ENCODE measurements at regions not wholly inside any gene's neighbourhood (a gene's known extent, or its start where the extent isn't known, plus 50 kb on each side); places are given as distances from the start of the nearest gene placed in this dataset.
"Not testable (repeated sequence)": the region's sequence is repeated elsewhere in the genome, so short reads cannot be mapped to it uniquely, and the experiment has no call there.

DNA sequence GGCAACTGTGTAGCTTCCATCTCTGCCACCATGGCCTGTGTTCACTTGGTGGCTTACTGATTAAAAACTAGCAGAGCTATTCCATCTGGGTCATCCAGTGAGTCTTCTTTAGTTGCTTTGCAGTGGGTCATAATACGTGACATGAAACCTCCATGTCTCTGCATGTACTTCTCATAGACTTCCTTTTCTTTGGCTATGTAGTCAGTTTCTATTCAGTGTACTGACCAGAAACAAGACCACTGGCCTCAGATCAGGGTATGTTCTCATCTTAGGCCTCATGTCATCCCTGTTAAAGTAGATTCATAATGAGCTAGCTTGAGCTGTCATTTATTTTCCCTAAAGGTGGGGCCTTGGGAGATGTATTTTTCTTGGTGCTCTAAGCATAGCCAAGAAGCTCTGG, 195.2 kb downstream of the CCNG2 start:
- Histone ChIP-seq H3K27ac (ENCODE audit: extremely low read length, insufficient read depth, low read length) (no peak overlapping the region), H4K20me1 (ENCODE audit: insufficient read depth, low read length) (no peaks in the 10 kb centered on the region), H3K4me3 (replicated peaks in 1 of 3; ENCODE audit: insufficient read depth in 1 of 3, low read depth in 2 of 3, low read length in 3 of 3) (no peak overlapping the region), H3K4me2 (ENCODE audit: low read depth, low read length) (no peak overlapping the region), H3K9me3 (ENCODE audit: low read length) (no peaks in the 10 kb centered on the region), H3K36me3 (replicated peaks in 1 of 2; ENCODE audit: control insufficient read depth in 1 of 2, insufficient read depth in 2 of 2, low read length in 2 of 2) (no peaks in the 10 kb centered on the region), H3K9ac (ENCODE audit: insufficient read depth, low read depth, low read length) (no peak overlapping the region), H3K79me2 (ENCODE audit: insufficient read depth, low read length) (no peaks in the 10 kb centered on the region), H3K27me3 (ENCODE audit: control insufficient read depth in 1 of 2, insufficient read depth in 2 of 2, low read length in 2 of 2) (no peaks in the 10 kb centered on the region), H3K4me1 (ENCODE audit: insufficient read depth, low read length) (peaks cover 9% of the 10 kb centered on the region), H2AFZ (ENCODE audit: low read length) (no peak overlapping the region)
- TF ChIP-seq, protein P1, sequence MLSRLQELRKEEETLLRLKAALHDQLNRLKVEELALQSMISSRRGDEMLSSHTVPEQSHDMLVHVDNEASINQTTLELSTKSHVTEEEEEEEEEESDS (CRISPR knock-in tag; IDR thresholded peaks at IDR 0.05; ENCODE audit: borderline replicate concordance): no peak
- no peak for TF ChIP-seq MTF1 (CRISPR knock-in tag; IDR thresholded peaks at IDR 0.05)
- TF ChIP-seq ZSCAN12 (CRISPR knock-in tag; IDR thresholded peaks at IDR 0.05): no peak
- no peak for TF ChIP-seq PAF1 (CRISPR knock-in tag; IDR thresholded peaks at IDR 0.05)
- no peak for TF ChIP-seq KDM1A (CRISPR knock-in tag; IDR thresholded peaks at IDR 0.05)
- no peak for TF ChIP-seq ZFP62 (CRISPR knock-in tag; IDR thresholded peaks at IDR 0.05)
- no peak for TF ChIP-seq NR2F6 (IDR thresholded peaks at IDR 0.05)
- no peak for TF ChIP-seq NR2F6 (CRISPR knock-in tag; IDR thresholded peaks at IDR 0.05)
- TF ChIP-seq, protein P2, sequence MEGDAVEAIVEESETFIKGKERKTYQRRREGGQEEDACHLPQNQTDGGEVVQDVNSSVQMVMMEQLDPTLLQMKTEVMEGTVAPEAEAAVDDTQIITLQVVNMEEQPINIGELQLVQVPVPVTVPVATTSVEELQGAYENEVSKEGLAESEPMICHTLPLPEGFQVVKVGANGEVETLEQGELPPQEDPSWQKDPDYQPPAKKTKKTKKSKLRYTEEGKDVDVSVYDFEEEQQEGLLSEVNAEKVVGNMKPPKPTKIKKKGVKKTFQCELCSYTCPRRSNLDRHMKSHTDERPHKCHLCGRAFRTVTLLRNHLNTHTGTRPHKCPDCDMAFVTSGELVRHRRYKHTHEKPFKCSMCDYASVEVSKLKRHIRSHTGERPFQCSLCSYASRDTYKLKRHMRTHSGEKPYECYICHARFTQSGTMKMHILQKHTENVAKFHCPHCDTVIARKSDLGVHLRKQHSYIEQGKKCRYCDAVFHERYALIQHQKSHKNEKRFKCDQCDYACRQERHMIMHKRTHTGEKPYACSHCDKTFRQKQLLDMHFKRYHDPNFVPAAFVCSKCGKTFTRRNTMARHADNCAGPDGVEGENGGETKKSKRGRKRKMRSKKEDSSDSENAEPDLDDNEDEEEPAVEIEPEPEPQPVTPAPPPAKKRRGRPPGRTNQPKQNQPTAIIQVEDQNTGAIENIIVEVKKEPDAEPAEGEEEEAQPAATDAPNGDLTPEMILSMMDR (CRISPR knock-in tag; IDR thresholded peaks at IDR 0.05): no peak
- no peak for TF ChIP-seq PITX1 (CRISPR knock-in tag; IDR thresholded peaks at IDR 0.05)
- no peak for TF ChIP-seq GPN1 (CRISPR knock-in tag; IDR thresholded peaks at IDR 0.05; ENCODE audit: borderline replicate concordance)
- no peak for TF ChIP-seq ELF3 (CRISPR knock-in tag; IDR thresholded peaks at IDR 0.05)
- TF ChIP-seq PLRG1 (conservative IDR thresholded peaks at IDR 0.05): no peak
- TF ChIP-seq FOSL1 (CRISPR knock-in tag; IDR thresholded peaks at IDR 0.05; ENCODE audit: borderline replicate concordance): no peak
- no peak for DNase-seq (ENCODE audit: low spot score)
- POLR2A ChIA-PET: no interaction called here
- FAIRE-seq: no peak
- intact Hi-C loops (cut with micrococcal nuclease; ENCODE audit: unreplicated experiment): no loop called here
- no peak for ATAC-seq
- in situ Hi-C loops (cut with HindIII; ENCODE audit: extremely low pct_ligation_motif_present, low pct_unique_long_range_greater_than_20kb): no loop called here
- WGBS (ENCODE audit: low lambda C conversion rate): 62% methylated on average over 1 of the region's 1 CpG
- CTCF ChIA-PET (ENCODE audit: low intra/inter-chr PET ratio, low total read pairs): no interaction called here
- no TSS peak for BruUV-seq (replicated peaks)

DNA sequence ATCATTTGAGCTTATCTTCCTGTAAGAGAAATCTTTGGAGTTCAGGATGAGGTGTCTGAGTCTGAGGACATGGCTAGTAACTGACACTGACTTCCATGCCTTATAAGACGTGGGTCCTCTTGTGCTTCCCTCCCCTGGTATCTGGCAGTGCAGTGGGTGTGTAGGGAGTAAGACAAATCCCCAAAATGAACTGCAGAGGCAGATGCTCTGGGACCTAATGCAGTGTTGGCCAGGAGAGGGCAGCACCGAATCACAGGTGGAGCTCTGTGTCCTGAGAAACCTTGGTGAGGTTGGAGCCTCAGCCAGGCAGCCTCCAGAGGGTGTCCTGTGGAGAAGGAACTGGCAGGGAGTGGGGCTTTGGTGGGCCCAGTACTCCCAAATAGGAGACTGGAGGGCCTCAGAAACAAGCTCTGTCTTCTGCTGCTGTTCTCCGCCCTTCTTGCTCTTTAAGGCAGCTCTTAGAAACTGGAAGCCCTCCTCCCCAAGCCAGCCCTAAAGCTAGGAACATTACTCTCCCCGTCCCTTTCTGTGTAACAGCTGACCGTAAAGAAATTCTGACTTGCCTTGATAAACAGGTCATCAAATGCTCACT, 196.8 kb downstream of the CCNG2 start:
- H3K27ac ChIP-seq (ENCODE audit: extremely low read length, insufficient read depth, low read length); H3K4me3 ChIP-seq (replicated peaks in 1 of 3; ENCODE audit: insufficient read depth in 1 of 3, low read depth in 2 of 3, low read length in 3 of 3); H3K9me3 ChIP-seq (ENCODE audit: low read length); POLR2A ChIA-PET; H2AFZ ChIP-seq (ENCODE audit: low read length); BruUV-seq (replicated peaks); H3K9ac ChIP-seq (ENCODE audit: insufficient read depth, low read depth, low read length); H3K4me1 ChIP-seq (ENCODE audit: insufficient read depth, low read length); H4K20me1 ChIP-seq (ENCODE audit: insufficient read depth, low read length); H3K79me2 ChIP-seq (ENCODE audit: insufficient read depth, low read length); H3K36me3 ChIP-seq (replicated peaks in 1 of 2; ENCODE audit: control insufficient read depth in 1 of 2, insufficient read depth in 2 of 2, low read length in 2 of 2); in situ Hi-C loops (cut with HindIII; ENCODE audit: extremely low pct_ligation_motif_present, low pct_unique_long_range_greater_than_20kb); CTCF ChIA-PET (ENCODE audit: low intra/inter-chr PET ratio, low total read pairs); H3K4me2 ChIP-seq (ENCODE audit: low read depth, low read length); H3K27me3 ChIP-seq (ENCODE audit: control insufficient read depth in 1 of 2, insufficient read depth in 2 of 2, low read length in 2 of 2); intact Hi-C loops (cut with micrococcal nuclease; ENCODE audit: unreplicated experiment); DNase-seq (ENCODE audit: low spot score): not testable (repeated sequence)
- ATAC-seq (peak; percentile 98), FAIRE-seq (peak; percentile 93)
- WGBS (ENCODE audit: low lambda C conversion rate): 19% methylated on average over 3 of the region's 5 CpGs

Measured in HepG2 (cell line).